GM12892 (cell line): ENCODE measurements at regions not wholly inside any gene's neighbourhood (a gene's known extent, or its start where the extent isn't known, plus 50 kb on each side); places are given as distances from the start of the nearest gene placed in this dataset.

Source experiments
- POLR2A ChIP-seq: IDR thresholded peaks from 2 replicates; pipeline ENCODE4 v1.6.1; 2011; ENCODE audit warnings: low read depth, low read length, control low read depth
- TAF1 ChIP-seq: IDR thresholded peaks from 2 replicates; pipeline ENCODE4 v1.6.1; 2011; ENCODE audit warnings: low read depth, mild to moderate bottlenecking, control low read depth, low read length, borderline replicate concordance

DNA sequence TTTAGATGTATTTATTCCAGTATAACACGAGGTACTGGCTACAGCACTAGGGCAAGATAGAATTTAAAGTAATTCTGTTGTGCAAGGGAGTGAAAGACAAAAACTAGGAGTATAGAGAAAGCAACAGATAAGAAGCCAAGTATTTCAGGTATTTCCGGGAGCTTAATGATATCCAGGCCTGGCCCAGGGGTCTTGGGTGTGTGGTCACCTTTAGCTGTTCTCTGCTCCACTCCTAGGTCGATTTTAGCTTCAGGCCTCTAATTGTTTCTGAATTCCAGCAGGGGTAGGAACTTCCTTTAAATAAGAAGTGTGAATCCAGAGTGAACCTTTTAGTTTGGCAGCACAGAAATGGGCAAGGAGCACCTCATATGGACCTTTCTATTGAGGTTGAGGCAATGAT, 342.3 kb upstream of the MYT1L start:
- no peak for TF ChIP-seq POLR2A
- no peak for TF ChIP-seq TAF1
